ENCODE measurements at regions not wholly inside any gene's neighbourhood (a gene's known extent, or its start where the extent isn't known, plus 50 kb on each side); places are given as distances from the start of the nearest gene placed in this dataset.
"Not testable (repeated sequence)": the region's sequence is repeated elsewhere in the genome, so short reads cannot be mapped to it uniquely, and the experiment has no call there.

DNA sequence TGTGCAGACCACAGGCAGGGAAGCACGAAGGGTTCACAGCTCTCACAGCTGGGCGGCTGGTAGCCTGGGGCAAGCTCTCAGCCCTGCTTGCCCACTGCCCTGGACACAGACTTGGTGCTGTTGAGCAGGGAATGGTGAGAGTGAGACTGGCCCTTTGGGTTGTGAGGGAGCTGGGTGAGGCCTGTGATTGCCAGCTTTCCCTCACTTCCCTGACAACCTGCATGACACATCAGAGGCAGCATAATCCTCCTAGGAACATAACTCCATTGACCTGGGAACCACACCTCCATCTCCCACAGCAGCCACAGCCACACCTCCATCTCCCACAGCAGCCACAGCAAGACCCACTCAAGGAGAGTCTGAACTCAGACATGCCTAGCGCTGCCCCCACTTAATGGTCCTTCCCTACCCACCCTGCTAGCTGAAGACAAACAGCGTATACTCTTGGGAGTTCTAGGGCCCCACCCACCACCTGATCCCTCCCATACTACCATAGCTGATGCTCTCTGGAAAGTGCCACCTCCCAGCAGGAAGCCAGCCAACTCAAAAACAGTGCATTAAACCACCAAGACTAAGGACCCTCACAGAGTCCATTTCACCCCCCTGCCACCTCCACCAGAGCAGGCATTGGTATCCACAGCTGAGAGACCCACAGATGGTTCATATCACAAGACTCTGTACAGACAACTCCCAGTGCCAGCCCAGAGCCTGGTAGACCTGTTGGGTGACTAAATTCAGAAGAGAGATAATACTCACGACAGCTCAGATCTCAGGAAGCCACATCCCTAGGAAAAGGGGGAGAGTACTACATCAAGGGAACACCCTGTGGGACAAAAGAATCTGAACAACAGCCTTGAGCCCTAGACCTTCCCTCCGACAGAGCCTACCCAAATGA lies 60.2 kb upstream of the PRSS3 start:
- not testable (repeated sequence) for TF ChIP-seq ARNTL (CRISPR knock-in tag; IDR thresholded peaks at IDR 0.05; ENCODE audit: borderline replicate concordance, low read depth); ESRRG (CRISPR knock-in tag; IDR thresholded peaks at IDR 0.05); ZFP30 (CRISPR knock-in tag; IDR thresholded peaks at IDR 0.05); SNAI2 (CRISPR knock-in tag; IDR thresholded peaks at IDR 0.05); BACH2 (CRISPR knock-in tag; IDR thresholded peaks at IDR 0.05; ENCODE audit: borderline replicate concordance); RARB (CRISPR knock-in tag; IDR thresholded peaks at IDR 0.05); ZFP3 (CRISPR knock-in tag; IDR thresholded peaks at IDR 0.05); PPARA (CRISPR knock-in tag; IDR thresholded peaks at IDR 0.05; ENCODE audit: borderline replicate concordance); ZNF8 (CRISPR knock-in tag; IDR thresholded peaks at IDR 0.05)
- TF ChIP-seq, protein P1, sequence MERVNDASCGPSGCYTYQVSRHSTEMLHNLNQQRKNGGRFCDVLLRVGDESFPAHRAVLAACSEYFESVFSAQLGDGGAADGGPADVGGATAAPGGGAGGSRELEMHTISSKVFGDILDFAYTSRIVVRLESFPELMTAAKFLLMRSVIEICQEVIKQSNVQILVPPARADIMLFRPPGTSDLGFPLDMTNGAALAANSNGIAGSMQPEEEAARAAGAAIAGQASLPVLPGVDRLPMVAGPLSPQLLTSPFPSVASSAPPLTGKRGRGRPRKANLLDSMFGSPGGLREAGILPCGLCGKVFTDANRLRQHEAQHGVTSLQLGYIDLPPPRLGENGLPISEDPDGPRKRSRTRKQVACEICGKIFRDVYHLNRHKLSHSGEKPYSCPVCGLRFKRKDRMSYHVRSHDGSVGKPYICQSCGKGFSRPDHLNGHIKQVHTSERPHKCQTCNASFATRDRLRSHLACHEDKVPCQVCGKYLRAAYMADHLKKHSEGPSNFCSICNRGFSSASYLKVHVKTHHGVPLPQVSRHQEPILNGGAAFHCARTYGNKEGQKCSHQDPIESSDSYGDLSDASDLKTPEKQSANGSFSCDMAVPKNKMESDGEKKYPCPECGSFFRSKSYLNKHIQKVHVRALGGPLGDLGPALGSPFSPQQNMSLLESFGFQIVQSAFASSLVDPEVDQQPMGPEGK (CRISPR knock-in tag; IDR thresholded peaks at IDR 0.05; ENCODE audit: borderline replicate concordance): not testable (repeated sequence)

Data from SK-N-SH treated with all-trans-retinoic acid at 6 μM for 48 hours (cell line).